BE2C (cell line): ENCODE measurements at regions not wholly inside any gene's neighbourhood (a gene's known extent, or its start where the extent isn't known, plus 50 kb on each side); places are given as distances from the start of the nearest gene placed in this dataset.

Experiments used
- DNase-seq: peaks from one replicate; pipeline ENCODE4 v3.0.0-alpha.2; 2020
- H3K27me3 ChIP-seq: fragments of 250-450 bp; sonication (Bioruptor Pico); 2 replicates; pipeline ENCODE4 v1.5.1; 2020; ENCODE audit warnings: mild to moderate bottlenecking
- H3K36me3 ChIP-seq: fragments of 250-450 bp; sonication (Bioruptor Pico); 2 replicates; pipeline ENCODE4 v1.5.1; 2020; ENCODE audit warnings: mild to moderate bottlenecking
- H3K4me1 ChIP-seq: fragments of 250-450 bp; sonication (Bioruptor Pico); 2 replicates; pipeline ENCODE4 v1.5.1; 2020
- H3K4me3 ChIP-seq: 2 replicates; pipeline ENCODE4 v1.5.1; 2011; ENCODE audit warnings: low read depth, low read length
- H3K9me3 ChIP-seq: fragments of 250-450 bp; sonication (Bioruptor Pico); 2 replicates; pipeline ENCODE4 v1.5.1; 2020
- TF ChIP-seq, protein P1 (sequence below): IDR thresholded peaks from 2 replicates; pipeline ENCODE4 v1.5.1; 2012; ENCODE audit warnings: mild to moderate bottlenecking, low read depth, low read length

GRCh38 chr3:176479248-176479647, 718.0 kb downstream of the TBL1XR1 start:
- no peaks in the 10 kb centered on the region; the same call in 1 of the 2 replicates for H3K9me3 ChIP-seq
- TF ChIP-seq, protein P1, sequence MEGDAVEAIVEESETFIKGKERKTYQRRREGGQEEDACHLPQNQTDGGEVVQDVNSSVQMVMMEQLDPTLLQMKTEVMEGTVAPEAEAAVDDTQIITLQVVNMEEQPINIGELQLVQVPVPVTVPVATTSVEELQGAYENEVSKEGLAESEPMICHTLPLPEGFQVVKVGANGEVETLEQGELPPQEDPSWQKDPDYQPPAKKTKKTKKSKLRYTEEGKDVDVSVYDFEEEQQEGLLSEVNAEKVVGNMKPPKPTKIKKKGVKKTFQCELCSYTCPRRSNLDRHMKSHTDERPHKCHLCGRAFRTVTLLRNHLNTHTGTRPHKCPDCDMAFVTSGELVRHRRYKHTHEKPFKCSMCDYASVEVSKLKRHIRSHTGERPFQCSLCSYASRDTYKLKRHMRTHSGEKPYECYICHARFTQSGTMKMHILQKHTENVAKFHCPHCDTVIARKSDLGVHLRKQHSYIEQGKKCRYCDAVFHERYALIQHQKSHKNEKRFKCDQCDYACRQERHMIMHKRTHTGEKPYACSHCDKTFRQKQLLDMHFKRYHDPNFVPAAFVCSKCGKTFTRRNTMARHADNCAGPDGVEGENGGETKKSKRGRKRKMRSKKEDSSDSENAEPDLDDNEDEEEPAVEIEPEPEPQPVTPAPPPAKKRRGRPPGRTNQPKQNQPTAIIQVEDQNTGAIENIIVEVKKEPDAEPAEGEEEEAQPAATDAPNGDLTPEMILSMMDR = no peak
- H3K36me3 ChIP-seq = no peaks in the 10 kb centered on the region
- no peaks in the 10 kb centered on the region for H3K4me1 ChIP-seq
- no peaks in the 10 kb centered on the region for H3K27me3 ChIP-seq
- no peak for DNase-seq
- H3K4me3 ChIP-seq = no peak overlapping the region

- TF ChIP-seq, protein P1 = no peak
- H3K4me1 ChIP-seq = no peaks in the 10 kb centered on the region; the same call in 1 of the 2 replicates
- H3K9me3 ChIP-seq = peaks cover 2% of the 10 kb centered on the region; the same call in 1 of the 2 replicates
- H3K36me3 ChIP-seq = no peaks in the 10 kb centered on the region
- H3K27me3 ChIP-seq = no peaks in the 10 kb centered on the region
- no peak for DNase-seq
- no peak overlapping the region for H3K4me3 ChIP-seq
Observed at GRCh38 chr3:176469694-176470205, 727.5 kb downstream of the TBL1XR1 start.

- Histone ChIP-seq H3K4me3 (no peak overlapping the region), H3K36me3 (no peaks in the 10 kb centered on the region), H3K27me3 (no peaks in the 10 kb centered on the region), H3K9me3 (no peaks in the 10 kb centered on the region), H3K4me1 (no peaks in the 10 kb centered on the region)
- DNase-seq = no peak
- TF ChIP-seq, protein P1 = no peak
Observed at GRCh38 chr3:176463610-176464009, 733.7 kb downstream of the TBL1XR1 start.

- H3K36me3 ChIP-seq = no peaks in the 10 kb centered on the region
- TF ChIP-seq, protein P1 = no peak
- no peaks in the 10 kb centered on the region for H3K4me1 ChIP-seq
- no peaks in the 10 kb centered on the region for H3K27me3 ChIP-seq
- H3K4me3 ChIP-seq = no peak overlapping the region
- no peaks in the 10 kb centered on the region for H3K9me3 ChIP-seq
- no peak for DNase-seq
Observed at GRCh38 chr3:176447369-176447768, 749.9 kb downstream of the TBL1XR1 start.

GRCh38 chr3:176442326-176442725, 755.0 kb downstream of the TBL1XR1 start:
- H3K9me3 ChIP-seq = no peaks in the 10 kb centered on the region
- H3K27me3 ChIP-seq = no peaks in the 10 kb centered on the region
- no peak overlapping the region for H3K4me3 ChIP-seq
- TF ChIP-seq, protein P1 = no peak
- no peaks in the 10 kb centered on the region for H3K36me3 ChIP-seq
- peaks cover 5% of the 10 kb centered on the region for H3K4me1 ChIP-seq
- no peak for DNase-seq

- Histone ChIP-seq H3K36me3 (no peaks in the 10 kb centered on the region), H3K4me1 (peaks cover 11% of the 10 kb centered on the region), H3K27me3 (no peaks in the 10 kb centered on the region), H3K4me3 (no peak overlapping the region), H3K9me3 (no peaks in the 10 kb centered on the region)
- DNase-seq = no peak
- TF ChIP-seq, protein P1 = no peak
Observed at GRCh38 chr3:176439729-176440128, 757.6 kb downstream of the TBL1XR1 start.
